ENCODE measurements at regions not wholly inside any gene's neighbourhood (a gene's known extent, or its start where the extent isn't known, plus 50 kb on each side); places are given as distances from the start of the nearest gene placed in this dataset.

DNA sequence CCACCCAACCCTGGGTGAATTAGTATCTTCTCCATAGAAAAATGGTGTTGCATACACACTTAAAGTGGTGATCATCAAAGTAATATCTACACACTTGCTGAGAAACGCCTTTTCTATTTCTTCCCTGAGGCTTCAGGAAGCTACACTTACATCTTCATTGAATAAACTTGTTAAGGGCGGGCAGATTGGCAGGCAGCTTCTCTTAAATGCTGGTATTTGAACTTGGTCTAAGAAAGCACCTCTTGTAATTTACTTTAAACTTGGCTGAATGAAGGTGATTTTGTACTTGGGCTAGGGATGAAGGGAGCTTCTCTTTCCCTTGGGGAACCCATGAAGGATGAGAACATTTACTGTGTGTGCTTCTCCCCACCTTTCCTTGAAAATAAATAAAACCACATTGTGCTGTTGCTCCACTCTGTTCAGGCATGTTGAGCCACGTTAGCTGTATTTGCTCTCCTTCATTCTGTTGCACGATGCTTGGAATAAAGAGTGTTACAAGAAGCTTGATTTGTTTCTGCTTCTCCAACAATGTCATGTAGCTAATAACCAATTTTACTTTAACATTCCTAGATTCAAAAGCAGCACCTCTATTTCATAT lies 430.1 kb downstream of the ANKRD50 start:
- no peak for DNase-seq

DNA sequence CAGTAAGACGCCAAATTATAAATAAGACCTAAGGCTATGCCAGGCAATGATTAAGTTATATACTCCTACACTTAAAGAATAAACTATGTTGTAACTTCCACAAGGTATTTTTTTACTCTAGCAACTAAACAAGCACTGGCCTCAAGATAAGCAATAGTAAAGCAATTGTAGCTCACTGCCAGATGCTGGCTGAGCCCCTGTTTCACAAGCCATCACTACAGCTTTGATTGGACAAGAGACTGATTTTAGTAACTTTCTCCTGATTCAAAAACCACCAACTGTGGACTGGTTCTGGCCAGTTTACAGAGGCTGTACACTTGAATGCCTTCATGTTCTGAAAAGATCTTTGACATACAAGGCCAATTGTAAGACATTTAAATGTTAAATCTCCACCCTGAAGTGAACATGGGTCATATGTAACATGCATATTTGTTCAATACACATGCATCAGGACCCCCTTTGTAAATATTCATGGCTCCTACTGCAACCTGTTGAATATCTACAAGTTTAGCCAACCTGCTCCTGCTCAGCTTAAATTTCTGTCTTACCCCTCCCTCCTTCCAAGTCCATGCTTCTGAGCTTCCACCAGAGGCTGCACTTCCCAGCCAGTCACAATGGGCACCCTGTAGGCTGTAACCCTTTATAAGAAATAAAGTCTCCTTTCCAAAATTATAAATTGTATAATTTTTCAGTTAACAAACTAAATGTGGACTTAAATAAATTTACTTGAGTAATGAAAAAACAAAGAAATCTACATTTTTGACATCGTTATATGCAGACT lies 423.6 kb downstream of the ANKRD50 start:
- no peak for DNase-seq

DNA sequence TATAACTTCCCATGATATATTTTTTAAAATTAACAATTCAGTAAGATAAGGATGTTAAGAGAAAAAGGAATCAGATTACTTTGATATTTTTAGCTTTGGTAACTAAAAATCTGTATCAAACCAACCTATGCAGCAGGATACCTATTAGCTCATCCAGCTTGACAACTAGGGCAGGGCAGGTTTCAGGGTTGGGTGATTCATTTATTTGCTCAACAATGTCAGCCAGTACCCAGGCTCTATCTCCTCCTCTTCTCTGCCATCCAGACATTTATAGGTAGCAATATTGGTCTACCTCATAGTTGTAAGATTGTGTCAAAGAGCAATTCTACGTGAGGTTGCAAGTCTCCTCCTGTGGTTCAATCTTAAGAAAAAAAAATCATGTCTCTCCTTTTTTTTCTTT lies 421.9 kb downstream of the ANKRD50 start:
- no peak for DNase-seq

DNA sequence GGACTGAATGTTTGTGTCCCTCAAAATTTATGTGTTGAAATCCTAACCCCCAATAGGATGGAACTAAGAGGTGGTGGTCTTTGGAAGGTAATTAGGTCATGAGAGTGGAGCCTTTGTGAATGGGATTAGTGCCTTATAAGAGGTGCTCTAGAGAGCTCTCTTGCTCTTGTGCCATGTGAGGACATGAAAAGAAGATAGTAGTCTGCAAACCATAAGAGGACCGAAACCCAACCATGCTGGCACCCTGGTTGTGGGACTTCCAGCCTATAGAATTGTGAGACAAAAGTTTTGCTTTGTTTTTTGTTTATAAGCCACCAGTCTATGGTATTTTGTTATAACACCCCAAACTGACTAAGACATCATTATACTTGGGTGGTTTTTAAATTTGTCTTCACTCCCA lies 417.1 kb downstream of the ANKRD50 start:
- no peak for DNase-seq

DNA sequence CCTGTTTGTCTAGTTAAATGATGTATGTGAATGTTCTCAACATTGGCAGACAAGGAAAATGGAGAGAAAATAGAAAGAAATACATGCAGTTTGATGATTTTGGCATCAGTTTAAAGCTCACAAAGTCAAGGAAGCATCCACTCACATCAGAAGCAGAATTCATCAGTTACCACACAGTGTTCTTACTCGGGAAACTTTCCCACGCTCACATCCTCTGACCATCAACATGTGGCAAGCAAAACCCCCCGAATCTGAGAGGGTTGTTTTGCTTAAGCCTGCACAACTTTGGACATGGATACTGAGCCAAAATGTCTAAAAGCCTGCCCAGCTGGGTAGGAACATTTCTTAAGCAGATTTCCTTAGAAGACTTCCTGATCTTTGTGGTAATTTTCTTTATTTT lies 407.6 kb downstream of the ANKRD50 start:
- no peak for DNase-seq

DNA sequence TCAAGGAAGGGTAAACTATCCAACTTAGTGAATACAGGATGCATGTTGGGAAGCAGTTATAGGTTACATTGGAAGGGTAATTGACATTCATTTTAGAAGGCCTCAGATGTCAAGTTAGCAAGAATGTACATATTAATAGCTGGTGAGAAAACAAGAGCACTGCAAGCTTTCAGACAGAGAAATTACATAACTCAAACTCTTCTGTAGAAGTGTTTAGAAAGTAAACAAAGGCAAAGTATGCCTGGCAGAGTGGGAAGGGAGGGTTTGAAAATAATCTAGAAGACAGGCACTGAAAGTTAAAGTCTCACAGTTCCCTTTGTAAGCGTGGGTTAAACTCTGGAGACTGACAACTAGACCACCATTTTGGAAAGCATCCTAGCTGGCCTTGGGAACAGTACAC lies 406.2 kb downstream of the ANKRD50 start:
- no peak for DNase-seq

DNA sequence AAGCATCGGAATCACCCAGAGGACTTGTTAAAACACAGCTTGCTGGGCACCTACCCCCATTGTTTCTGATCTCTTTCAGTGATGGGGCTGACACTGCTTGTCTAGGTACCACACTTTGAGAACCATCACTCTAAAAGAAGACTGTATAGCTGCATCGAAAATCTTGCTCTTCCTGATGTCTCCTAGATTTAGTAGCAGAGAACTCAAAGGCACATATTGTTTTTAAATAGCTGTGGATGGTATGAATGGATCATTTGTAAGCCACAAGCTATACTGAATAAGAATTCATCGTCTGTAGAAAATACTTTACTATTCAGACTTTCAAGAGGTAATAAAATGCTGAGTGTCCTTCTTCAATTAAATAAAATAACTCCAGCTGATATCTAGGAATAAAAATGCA lies 405.4 kb downstream of the ANKRD50 start:
- DNase-seq = no peak

DNA sequence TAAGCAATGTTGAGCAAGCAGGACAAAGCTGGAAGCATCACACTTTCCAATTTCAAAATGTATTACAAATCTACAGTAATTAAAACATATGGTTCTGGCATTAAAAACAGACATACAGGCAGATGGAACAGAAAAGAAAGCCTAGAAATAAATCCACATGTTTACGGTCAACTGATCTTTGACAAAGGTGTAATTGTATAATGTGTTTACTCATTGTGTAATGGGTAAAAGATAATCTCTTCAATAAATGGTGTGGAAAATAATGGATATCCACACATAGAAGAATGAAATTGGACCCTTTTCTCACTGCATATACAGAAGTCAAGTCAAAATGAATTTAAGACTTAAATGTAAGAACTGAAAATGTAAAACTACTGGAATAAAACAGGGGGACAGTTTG lies 394.2 kb downstream of the ANKRD50 start:
- no peak for DNase-seq

DNA sequence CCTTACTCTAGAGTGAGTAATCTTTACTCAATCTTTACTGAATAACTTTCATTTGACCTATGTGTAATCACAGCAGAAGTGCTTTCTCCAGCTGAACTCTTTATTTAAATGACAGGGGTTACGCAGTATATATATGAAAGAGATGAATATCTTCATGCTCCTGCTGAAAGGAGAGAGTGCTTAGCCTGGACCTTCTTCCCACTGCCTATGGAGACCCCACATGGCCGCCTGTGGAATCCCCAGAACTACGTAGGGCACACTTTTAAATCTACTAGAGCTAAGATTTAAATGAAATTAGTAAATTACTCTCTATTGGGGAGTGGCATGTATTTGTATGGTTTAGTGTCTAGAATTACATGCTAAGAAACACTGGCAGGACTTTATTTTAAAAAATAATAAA lies 391.2 kb downstream of the ANKRD50 start:
- DNase-seq = no peak

DNA sequence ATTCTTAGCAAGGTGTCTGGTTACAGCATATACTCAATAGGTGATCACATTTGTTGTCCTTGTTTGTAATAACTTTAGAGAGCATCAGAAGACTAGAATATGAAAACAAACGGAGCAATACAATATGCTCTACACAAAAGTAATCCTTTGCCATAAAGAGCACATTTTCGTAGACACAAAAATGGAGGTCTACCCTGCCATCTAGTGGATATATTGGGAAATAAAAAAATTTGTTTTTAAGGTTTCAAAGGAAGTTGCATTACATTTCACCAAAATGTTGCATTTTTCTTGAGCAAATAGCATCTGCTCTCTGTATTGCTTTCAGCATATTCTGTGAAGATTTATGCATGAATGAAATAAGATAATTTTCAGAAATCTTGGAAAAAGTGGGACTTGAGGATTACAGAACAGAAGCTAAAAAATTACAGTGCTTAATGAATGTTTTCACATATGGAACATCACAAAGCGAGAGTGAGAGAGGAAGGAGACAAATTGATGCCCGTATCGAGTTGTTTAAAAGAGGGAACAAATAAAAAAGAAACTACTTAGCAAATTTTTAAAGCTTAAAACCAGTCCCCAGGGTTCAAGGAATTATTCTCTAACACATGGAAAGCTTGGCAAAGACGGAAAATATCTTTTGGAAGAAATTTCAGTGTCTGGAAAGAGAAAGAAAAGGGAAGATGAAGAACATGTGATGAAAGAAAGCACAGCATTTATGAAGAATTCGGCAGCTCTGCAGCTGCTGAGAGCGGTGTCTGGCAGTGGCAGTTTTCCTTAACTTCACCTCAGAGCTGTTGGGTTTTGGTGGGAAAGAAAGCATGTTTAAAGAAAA lies 390.1 kb downstream of the ANKRD50 start:
- DNase-seq = no peak

DNA sequence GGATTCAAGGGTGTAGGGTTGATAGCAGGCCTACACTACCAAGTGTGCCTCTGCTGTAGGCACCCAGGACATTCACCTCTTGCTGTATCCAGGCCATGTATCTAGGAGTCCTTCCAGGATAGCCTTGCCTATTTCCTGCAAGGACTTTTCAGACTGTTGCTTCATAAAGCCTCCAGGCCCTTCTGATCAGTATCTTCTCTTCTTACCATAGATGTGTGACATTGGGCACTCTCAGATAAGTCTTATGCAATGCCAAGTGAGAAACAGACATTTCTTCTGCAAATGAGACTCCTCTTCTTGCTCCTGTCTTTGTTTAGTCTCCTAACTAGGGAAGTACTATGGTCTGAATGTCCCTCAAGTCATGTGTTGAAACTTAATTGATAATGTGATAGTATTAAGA lies 386.8 kb downstream of the ANKRD50 start:
- DNase-seq = no peak

DNA sequence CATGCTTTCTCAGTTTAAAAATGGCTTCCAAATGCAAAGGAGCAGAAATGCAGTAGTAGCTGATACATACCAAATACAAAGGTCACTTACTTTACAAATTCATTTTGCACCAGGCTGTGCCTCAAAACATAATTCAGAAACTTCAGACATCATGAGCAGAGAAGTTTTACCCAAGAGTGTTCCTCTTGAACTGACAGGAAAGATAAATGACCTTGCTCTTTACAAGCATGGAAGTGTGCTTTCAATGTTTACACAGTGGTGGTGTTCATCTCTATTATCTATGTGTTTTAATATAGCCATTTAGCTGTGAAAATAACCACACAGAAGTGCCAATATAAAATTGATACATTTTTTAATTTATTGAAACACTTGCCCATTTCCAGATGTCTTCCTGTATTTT lies 383.4 kb downstream of the ANKRD50 start:
- DNase-seq = no peak

DNA sequence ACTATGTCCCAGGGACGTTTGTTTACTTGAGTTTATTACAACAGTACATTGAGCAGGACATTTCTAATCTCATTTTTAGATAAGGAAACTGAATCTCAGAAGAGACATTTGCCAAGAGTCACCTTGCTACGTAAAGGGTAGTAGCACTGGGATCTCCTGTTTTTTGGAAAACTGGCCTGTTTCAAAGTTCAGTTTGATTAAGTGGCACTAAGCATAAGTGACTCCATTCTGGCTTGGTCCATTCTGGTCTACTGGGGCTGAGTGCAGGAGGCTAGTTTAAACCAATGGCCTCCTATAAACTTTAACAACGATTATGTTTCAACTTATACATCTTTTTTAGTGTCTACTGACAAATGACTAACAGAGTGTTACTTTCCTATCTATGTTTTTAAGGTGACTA lies 382.5 kb downstream of the ANKRD50 start:
- no peak for DNase-seq

DNA sequence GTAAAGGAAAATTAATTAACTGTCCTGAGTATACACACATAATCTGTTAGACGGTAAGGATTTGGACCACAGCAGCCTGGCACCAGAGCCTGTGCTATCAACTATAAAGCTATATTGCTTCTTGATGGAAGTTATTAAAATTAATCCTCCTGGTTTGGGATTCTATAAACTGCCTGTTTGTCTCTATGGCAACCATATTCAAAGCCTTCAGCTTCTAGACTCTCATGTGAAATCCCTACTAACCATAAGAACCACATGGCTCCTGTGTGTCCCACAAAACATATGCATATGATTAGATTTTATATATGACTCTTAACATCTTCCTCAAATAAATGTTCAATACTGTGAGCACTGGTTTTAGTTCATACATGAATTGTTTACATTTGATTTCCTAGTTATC lies 380.8 kb downstream of the ANKRD50 start:
- DNase-seq = no peak

DNA sequence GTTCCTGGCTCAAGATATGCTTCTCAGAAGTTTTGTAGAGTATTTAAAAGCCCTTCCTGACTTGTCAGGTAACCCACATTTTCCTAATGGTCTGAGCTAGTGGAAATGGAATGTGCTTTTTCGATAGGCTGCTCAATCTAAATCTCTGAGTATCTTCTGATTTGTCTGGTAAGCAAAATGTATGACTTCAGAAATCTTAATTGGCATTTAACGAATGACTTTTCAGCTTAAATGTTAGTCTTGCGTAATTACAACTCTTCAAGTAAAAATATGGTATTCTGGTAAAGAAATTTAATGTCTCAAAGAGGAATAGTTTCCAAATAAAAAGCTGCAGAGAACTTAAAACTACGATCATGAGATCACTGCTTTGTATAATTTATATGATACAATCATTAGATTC lies 379.1 kb downstream of the ANKRD50 start:
- no peak for DNase-seq

DNA sequence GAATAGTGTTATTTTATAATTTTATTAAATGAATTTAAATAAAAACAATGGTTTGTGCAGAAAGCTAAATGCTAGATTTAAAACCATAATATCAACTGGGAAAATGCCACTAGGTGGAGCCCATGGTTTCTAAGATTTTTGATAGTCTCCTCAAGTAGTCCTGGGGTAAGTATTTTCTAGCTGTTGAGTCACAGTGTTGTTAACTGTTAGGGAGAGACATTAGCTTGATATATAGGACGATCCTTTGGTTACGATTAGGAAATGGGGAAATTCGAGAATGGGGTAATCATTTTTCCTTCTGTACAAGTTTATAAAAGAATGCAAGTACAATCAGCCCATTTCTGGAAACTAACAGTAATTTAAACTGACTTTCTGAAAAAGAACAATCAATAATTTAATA lies 378.4 kb downstream of the ANKRD50 start:
- no peak for DNase-seq

DNA sequence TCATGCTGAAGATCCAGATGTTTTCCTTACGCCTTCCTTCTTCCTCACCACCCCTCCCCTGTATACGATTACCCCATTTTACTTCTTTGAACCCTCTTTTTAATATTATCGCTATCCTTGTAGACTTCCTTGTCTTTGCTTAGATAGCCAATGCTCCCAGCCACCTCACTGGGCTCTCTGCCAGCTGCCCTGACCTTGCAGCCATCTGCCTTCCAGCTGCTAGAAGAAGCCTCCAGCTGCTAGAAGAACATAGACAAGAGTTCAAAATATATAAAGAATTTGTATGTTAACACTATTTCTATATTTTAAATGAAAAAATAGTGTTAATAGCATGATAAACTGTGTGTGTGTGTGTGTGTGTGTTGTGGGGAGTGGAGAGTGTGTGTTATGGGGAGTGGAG lies 374.7 kb downstream of the ANKRD50 start:
- no peak for DNase-seq

DNA sequence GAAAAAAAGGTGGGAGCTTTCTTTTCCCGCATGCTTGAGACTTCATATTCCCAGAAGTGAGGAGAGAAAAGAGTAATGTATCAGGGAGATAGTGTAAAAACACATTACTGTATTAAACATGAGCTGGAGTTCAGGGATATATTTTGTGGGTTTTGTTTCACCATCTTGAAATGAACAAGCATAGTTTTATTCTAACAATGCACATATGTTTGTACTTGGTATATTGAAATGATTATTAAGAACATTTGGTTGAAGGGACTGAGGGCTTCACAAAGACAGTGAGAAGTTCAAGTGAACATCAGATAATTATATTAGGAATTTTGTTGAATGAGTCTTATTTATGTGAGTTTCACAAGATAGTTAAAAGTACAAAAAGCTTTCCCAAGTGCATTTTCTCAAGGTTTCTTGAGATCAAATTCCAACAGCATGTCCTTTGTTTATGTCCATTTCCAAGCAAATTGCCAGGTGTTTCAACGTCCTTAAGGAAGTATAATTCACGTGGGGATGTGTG lies 368.8 kb downstream of the ANKRD50 start:
- DNase-seq = no peak

DNA sequence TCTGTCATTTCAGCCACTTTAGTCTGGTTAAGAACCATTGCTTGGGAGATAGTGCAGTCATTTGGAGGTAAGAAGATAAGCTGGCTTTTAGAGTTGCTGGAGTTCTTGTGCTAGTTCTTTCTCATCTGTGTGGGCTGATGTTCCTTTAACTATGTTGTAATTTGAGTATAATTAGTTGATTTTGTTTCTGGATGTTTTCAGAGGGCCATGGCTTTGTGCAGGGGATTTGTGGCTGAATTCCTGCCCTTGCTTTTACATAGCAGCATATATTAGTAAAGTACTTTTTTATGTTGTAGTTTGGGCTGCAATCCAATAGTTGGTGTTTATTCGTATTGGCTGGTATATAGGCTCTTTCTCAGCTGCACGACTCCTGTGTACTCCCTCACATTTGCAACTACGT lies 339.6 kb downstream of the ANKRD50 start:
- DNase-seq = no peak

DNA sequence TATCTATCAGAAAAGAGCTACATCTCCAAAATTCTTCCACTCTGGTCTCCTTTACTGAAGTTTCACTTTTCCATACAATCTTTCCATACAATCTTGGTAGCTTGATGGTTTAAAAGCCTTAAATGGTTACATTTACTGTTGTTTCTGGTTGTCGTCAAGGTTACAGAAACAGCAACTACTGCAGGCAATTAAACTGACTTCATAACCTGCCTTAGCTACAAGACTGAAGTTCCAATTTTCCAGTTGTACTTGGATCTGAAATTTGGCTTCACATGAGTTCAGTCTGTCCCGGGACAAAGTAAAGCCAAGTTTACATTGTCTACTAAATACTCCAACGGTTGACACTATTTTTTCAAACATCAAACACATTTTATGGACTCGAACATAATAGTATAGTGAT lies 326.4 kb downstream of the ANKRD50 start:
- DNase-seq = no peak

DNA sequence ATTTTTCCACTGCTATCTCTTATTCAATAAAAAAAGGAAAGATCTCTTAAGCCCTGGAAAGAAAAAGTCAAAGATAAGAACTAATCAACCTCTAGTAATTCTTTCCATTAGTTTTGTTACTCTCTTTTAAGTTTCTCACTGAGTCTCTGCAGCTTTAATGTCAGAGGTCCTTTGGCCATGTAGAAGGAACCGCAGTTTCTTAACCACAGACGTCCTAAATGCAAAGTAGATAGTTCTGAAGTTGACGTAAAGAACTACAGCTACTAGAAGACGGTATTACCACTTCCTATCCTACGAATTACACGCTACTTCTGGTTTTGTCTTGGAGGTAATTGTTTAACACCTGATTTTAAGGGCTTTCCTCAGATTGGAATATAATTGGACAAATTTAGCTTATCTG lies 325.9 kb downstream of the ANKRD50 start:
- DNase-seq = no peak

DNA sequence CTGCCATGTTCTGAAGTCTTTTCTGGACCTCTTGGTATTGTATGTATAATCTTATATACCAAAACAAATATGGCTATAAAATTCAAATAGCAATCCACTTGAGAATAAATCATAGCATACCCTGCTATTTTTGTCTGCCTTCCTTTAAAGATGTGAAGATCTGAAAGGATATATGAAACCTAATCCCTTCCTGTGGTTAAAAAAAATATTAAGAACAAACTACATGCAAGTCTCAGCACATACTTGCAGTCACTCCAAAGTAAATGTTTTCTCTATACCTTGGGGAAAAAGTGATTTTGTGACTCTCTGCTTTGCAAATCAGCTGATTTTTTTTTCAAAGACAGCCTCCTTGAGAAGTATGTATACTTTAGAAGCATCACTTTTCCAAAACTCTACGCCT lies 322.9 kb downstream of the ANKRD50 start:
- DNase-seq = no peak

DNA sequence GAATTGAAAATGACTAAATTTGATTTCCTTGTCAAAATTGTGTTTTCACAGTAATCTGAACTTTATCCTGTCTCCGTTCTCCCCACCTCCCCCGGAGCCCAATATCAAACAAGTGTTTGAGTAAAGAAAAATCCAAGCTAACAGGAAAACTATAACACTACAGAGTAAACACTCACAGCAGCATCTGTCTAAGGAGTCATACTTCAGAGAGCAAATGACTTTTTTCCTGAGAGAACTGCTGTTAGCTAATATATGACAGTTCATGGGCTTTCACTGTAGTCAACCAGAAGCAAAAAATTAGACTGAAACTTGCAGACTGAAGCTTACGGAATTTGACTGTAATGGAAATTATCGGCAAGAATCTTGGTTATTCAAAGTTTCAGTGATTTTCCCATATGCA lies 321.7 kb downstream of the ANKRD50 start:
- no peak for DNase-seq

DNA sequence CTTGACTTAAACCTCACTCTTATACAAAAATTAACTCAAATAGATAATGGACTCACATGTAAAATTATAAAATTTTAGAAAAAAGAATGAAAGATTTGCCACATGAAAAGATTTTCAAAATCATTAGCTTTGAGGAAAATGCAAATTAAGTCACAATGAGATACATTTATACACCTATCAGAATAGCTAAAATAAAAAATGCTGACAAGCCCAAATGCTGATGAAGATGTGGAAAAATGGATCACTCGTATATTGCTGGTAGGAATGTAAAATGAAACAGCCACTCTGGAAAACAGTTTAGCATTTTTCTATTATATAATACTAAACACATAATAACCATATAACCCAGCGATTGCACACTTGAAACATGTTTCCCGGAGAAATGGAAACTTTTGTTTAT lies 316.2 kb downstream of the ANKRD50 start:
- no peak for DNase-seq
